Hepatocyte (in vitro differentiated cells): ENCODE measurements at regions not wholly inside any gene's neighbourhood (a gene's known extent, or its start where the extent isn't known, plus 50 kb on each side); places are given as distances from the start of the nearest gene placed in this dataset.

Experiments
- EZH2 ChIP-seq: fragments of 200-600 bp; sonication (generic); IDR thresholded peaks from 2 replicates; pipeline ENCODE4 v1.6.1; 2016; ENCODE audit warnings: antibody characterized with exemption, mild to moderate bottlenecking, borderline replicate concordance
- EZH2phosphoT487 ChIP-seq: fragments of 200-600 bp; sonication (generic); IDR thresholded peaks from one replicate; pipeline ENCODE4 v1.6.1; 2018; ENCODE audit warnings: antibody characterized with exemption, mild to moderate bottlenecking, low read depth, moderate library complexity; ENCODE audit not compliant: unreplicated experiment, severe bottlenecking
- TF ChIP-seq, protein P1 (sequence below): fragments of 200-600 bp; sonication (generic); IDR thresholded peaks from 2 replicates; pipeline ENCODE4 v1.5.1; 2016; ENCODE audit warnings: antibody characterized with exemption, mild to moderate bottlenecking; ENCODE audit not compliant: poor library complexity

DNA sequence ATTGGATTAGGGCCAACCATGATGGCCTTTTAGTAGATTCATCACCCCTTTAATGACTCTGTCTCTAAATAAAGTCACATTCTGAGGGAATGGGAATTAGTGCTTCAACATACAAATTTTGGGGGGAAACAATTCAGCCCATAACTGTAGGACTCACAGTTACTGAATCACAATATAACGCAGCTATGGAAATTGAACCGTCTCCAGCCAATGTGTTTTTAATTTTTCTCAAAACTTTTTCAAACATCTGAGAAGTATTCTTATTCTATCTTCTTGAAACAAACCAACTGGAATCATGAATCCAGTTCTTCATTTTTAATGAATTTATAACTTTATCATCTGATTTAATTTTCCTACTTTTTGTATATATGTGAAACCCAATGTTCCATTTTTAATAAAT lies 373.1 kb upstream of the SYT4 start:
- TF ChIP-seq, protein P1, sequence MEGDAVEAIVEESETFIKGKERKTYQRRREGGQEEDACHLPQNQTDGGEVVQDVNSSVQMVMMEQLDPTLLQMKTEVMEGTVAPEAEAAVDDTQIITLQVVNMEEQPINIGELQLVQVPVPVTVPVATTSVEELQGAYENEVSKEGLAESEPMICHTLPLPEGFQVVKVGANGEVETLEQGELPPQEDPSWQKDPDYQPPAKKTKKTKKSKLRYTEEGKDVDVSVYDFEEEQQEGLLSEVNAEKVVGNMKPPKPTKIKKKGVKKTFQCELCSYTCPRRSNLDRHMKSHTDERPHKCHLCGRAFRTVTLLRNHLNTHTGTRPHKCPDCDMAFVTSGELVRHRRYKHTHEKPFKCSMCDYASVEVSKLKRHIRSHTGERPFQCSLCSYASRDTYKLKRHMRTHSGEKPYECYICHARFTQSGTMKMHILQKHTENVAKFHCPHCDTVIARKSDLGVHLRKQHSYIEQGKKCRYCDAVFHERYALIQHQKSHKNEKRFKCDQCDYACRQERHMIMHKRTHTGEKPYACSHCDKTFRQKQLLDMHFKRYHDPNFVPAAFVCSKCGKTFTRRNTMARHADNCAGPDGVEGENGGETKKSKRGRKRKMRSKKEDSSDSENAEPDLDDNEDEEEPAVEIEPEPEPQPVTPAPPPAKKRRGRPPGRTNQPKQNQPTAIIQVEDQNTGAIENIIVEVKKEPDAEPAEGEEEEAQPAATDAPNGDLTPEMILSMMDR, result no peak
- TF ChIP-seq EZH2 (no peak), EZH2phosphoT487 (no peak)
